DMS 273 treated with DMSO at 0.1 percent for 48 hours (cell line): ENCODE measurements at regions not wholly inside any gene's neighbourhood (a gene's known extent, or its start where the extent isn't known, plus 50 kb on each side); places are given as distances from the start of the nearest gene placed in this dataset.
"Not testable (repeated sequence)": the region's sequence is repeated elsewhere in the genome, so short reads cannot be mapped to it uniquely, and the experiment has no call there.

ENCODE experiments used
- DNase-seq: peaks from one replicate; lab custom pipeline; 2025; lab: John Stamatoyannopoulos, UW

GRCh38 chr4:56142088-56142487 lies 193.3 kb downstream of the CEP135 start:
- DNase-seq, result no peak

- DNase-seq, result no peak
These were observed 190.6 kb downstream of the CEP135 start for GRCh38 chr4:56139241-56139827.

- DNase-seq, result not testable (repeated sequence)
These were observed 186.1 kb downstream of the CEP135 start for GRCh38 chr4:56134834-56135233.

- no peak for DNase-seq
These were observed 185.5 kb downstream of the CEP135 start for GRCh38 chr4:56134266-56134665.

GRCh38 chr4:56132835-56133234 lies 184.1 kb downstream of the CEP135 start:
- no peak for DNase-seq

GRCh38 chr4:56132188-56132587 lies 183.4 kb downstream of the CEP135 start:
- not testable (repeated sequence) for DNase-seq

GRCh38 chr4:56130606-56131155 lies 181.9 kb downstream of the CEP135 start:
- DNase-seq, result no peak

GRCh38 chr4:56129431-56129861 lies 180.7 kb downstream of the CEP135 start:
- no peak for DNase-seq

- no peak for DNase-seq
These were observed 179.5 kb downstream of the CEP135 start for GRCh38 chr4:56128213-56128612.

- no peak for DNase-seq
These were observed 179.0 kb downstream of the CEP135 start for GRCh38 chr4:56127716-56128115.

- DNase-seq, result no peak
These were observed 174.8 kb downstream of the CEP135 start for GRCh38 chr4:56123547-56123946.

- DNase-seq, result no peak
These were observed 174.3 kb downstream of the CEP135 start for GRCh38 chr4:56123051-56123450.

- no peak for DNase-seq
These were observed 170.1 kb downstream of the CEP135 start for GRCh38 chr4:56118845-56119244.

GRCh38 chr4:56118055-56118454 lies 169.3 kb downstream of the CEP135 start:
- no peak for DNase-seq

- no peak for DNase-seq
These were observed 167.2 kb downstream of the CEP135 start for GRCh38 chr4:56115898-56116297.

GRCh38 chr4:56112377-56112776 lies 163.6 kb downstream of the CEP135 start:
- DNase-seq, result no peak

- no peak for DNase-seq
These were observed 157.7 kb downstream of the CEP135 start for GRCh38 chr4:56106180-56107147.

GRCh38 chr4:56104188-56104587 lies 155.4 kb downstream of the CEP135 start:
- no peak for DNase-seq

- no peak for DNase-seq
These were observed 153.9 kb downstream of the CEP135 start for GRCh38 chr4:56102601-56103000.

GRCh38 chr4:56099378-56099786 lies 150.6 kb downstream of the CEP135 start:
- no peak for DNase-seq

- no peak for DNase-seq
These were observed 144.8 kb downstream of the CEP135 start for GRCh38 chr4:56093576-56093975.

GRCh38 chr4:56092540-56092939 lies 143.8 kb downstream of the CEP135 start:
- DNase-seq, result no peak

- DNase-seq, result no peak
These were observed 137.8 kb downstream of the CEP135 start for GRCh38 chr4:56086561-56086960.
